ENCODE measurements at regions not wholly inside any gene's neighbourhood (a gene's known extent, or its start where the extent isn't known, plus 50 kb on each side); places are given as distances from the start of the nearest gene placed in this dataset.

GRCh38 chr11:122214080-122214479 lies 98.1 kb upstream of the BLID start:
- Histone ChIP-seq H3K9me3 (ENCODE audit: insufficient read depth, low read depth, low read length) (no peaks in the 10 kb centered on the region), H3K79me2 (ENCODE audit: control insufficient read depth, insufficient read depth, low read length, poor library complexity) (no peaks in the 10 kb centered on the region), H3K4me3 (ENCODE audit: low read depth, low read length) (no peak overlapping the region), H3K36me3 (ENCODE audit: control insufficient read depth in 1 of 2, insufficient read depth in 2 of 2, low read length in 2 of 2) (no peaks in the 10 kb centered on the region), H3K9ac (ENCODE audit: low read length) (no peak overlapping the region), H3K4ac (ENCODE audit: low read depth, low read length) (no peak overlapping the region), H3K14ac (ENCODE audit: low read length) (no peak overlapping the region), H3K23ac (ENCODE audit: low read length) (no peak overlapping the region), H3K79me1 (ENCODE audit: low read length) (no peaks in the 10 kb centered on the region), H3K27ac (ENCODE audit: low read depth, low read length) (no peak overlapping the region), H2BK5ac (ENCODE audit: low read depth, low read length, poor library complexity) (no peak overlapping the region), H3K27me3 (ENCODE audit: insufficient read depth, low read length) (no peaks in the 10 kb centered on the region), H3K4me2 (ENCODE audit: low read length) (no peak overlapping the region), H2BK12ac (ENCODE audit: low read length) (no peak overlapping the region), H2BK120ac (ENCODE audit: insufficient read depth, low read length, poor library complexity) (no peak overlapping the region), H4K91ac (ENCODE audit: low read depth, low read length) (no peak overlapping the region), H2AFZ (ENCODE audit: insufficient read depth, low read length, poor library complexity) (no peak overlapping the region), H4K12ac (ENCODE audit: low read depth, low read length) (no peak overlapping the region), H4K8ac (ENCODE audit: low read depth, low read length) (no peak overlapping the region), H2AK5ac (ENCODE audit: low read length) (no peak overlapping the region), H3K18ac (ENCODE audit: low read length) (no peak overlapping the region), H3K4me1 (ENCODE audit: control insufficient read depth in 1 of 2, insufficient read depth in 2 of 2, low read length in 2 of 2) (peaks cover 0 to 2% of the 10 kb centered on the region in 2 experiments)
- no peak for DNase-seq

DNA sequence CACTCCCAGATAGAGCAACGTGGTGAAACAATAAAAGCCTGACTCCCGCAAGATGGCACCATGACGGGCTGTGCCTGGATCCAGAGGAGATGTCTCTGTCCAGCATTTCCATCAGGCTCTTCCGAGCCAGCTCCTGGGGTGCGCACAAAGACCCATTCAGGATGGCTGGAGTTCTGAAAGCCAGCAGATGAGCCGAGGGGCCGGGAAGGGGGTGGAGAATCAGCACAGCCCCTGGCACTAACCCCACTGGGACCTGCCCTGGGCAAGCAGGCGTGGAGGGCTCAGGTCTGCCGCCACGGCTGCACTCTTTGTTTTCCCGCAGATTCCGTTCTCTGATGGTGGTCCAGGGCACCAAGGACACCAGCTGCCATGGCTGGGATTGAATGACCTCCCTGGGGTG lies 97.2 kb upstream of the BLID start:
- Histone ChIP-seq H3K23ac (ENCODE audit: low read length) (no peak overlapping the region), H3K4me3 (ENCODE audit: low read depth, low read length) (no peak overlapping the region), H2AFZ (ENCODE audit: insufficient read depth, low read length, poor library complexity) (no peak overlapping the region), H4K8ac (ENCODE audit: low read depth, low read length) (no peak overlapping the region), H3K9ac (ENCODE audit: low read length) (no peak overlapping the region), H3K79me1 (ENCODE audit: low read length) (no peaks in the 10 kb centered on the region), H3K14ac (ENCODE audit: low read length) (no peak overlapping the region), H3K27ac (ENCODE audit: low read depth, low read length) (no peak overlapping the region), H3K4me2 (ENCODE audit: low read length) (no peak overlapping the region), H4K12ac (ENCODE audit: low read depth, low read length) (no peak overlapping the region), H2AK5ac (ENCODE audit: low read length) (no peak overlapping the region), H2BK12ac (ENCODE audit: low read length) (no peak overlapping the region), H2BK5ac (ENCODE audit: low read depth, low read length, poor library complexity) (no peak overlapping the region), H2BK120ac (ENCODE audit: insufficient read depth, low read length, poor library complexity) (no peak overlapping the region), H3K36me3 (ENCODE audit: control insufficient read depth in 1 of 2, insufficient read depth in 2 of 2, low read length in 2 of 2) (no peaks in the 10 kb centered on the region), H3K4ac (ENCODE audit: low read depth, low read length) (no peak overlapping the region), H3K27me3 (ENCODE audit: insufficient read depth, low read length) (no peaks in the 10 kb centered on the region), H3K79me2 (ENCODE audit: control insufficient read depth, insufficient read depth, low read length, poor library complexity) (no peaks in the 10 kb centered on the region), H3K4me1 (ENCODE audit: control insufficient read depth in 1 of 2, insufficient read depth in 2 of 2, low read length in 2 of 2) (peaks cover 0 to 2% of the 10 kb centered on the region in 2 experiments), H3K18ac (ENCODE audit: low read length) (no peak overlapping the region), H4K91ac (ENCODE audit: low read depth, low read length) (no peak overlapping the region), H3K9me3 (ENCODE audit: insufficient read depth, low read depth, low read length) (no peaks in the 10 kb centered on the region)
- DNase-seq, result no peak
- WGBS (ENCODE audit: extremely low coverage, insufficient coverage, insufficient read length), result no CpG with 5 or more reads among the region's 12 CpGs

DNA sequence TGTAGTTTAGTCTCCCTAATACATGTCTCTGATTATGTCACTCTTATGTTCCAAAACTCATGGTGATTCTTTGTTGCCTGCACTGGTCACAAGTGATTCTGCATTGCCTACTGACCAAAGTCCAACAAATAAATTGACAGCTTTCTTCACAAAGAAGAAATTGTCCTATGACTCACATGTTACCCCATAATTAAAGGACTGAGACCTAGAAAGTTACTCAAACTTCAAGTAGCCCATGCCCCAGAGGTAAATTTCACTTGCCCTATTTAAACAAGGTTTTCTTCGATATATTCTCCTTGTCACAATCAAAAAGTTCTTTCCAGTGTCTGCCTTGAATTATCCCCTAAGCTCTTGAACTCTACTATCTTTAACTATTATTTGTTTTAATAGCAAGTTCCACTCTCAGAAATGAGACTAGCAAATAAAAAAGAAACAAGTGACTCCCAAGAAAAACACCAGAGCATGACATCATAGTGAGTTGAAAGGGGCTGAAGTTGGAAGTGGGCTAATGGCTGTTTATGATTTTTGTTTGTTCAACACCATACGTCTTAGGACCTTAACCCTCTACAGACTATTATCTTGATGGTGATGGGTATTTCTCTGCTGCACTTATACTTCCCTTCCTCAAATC lies 94.5 kb upstream of the BLID start:
- H2BK12ac ChIP-seq (ENCODE audit: low read length), result no peak overlapping the region
- H3K4ac ChIP-seq (ENCODE audit: low read depth, low read length), result no peak overlapping the region
- no peak overlapping the region for H2AFZ ChIP-seq (ENCODE audit: insufficient read depth, low read length, poor library complexity)
- no peak overlapping the region for H4K91ac ChIP-seq (ENCODE audit: low read depth, low read length)
- no peak overlapping the region for H2BK5ac ChIP-seq (ENCODE audit: low read depth, low read length, poor library complexity)
- H3K9me3 ChIP-seq (ENCODE audit: insufficient read depth, low read depth, low read length), result no peaks in the 10 kb centered on the region
- H3K14ac ChIP-seq (ENCODE audit: low read length), result no peak overlapping the region
- DNase-seq, result no peak
- H3K27ac ChIP-seq (ENCODE audit: low read depth, low read length), result no peak overlapping the region
- H3K79me1 ChIP-seq (ENCODE audit: low read length), result no peaks in the 10 kb centered on the region
- H4K8ac ChIP-seq (ENCODE audit: low read depth, low read length), result no peak overlapping the region
- no peak overlapping the region for H2BK120ac ChIP-seq (ENCODE audit: insufficient read depth, low read length, poor library complexity)
- WGBS (ENCODE audit: extremely low coverage, insufficient coverage, insufficient read length), result no CpG with 5 or more reads among the region's 2 CpGs
- H2AK5ac ChIP-seq (ENCODE audit: low read length), result no peak overlapping the region
- H3K79me2 ChIP-seq (ENCODE audit: control insufficient read depth, insufficient read depth, low read length, poor library complexity), result no peaks in the 10 kb centered on the region
- H3K18ac ChIP-seq (ENCODE audit: low read length), result no peak overlapping the region
- H3K4me1 ChIP-seq (ENCODE audit: control insufficient read depth in 1 of 2, insufficient read depth in 2 of 2, low read length in 2 of 2), result peaks cover 0 to 2% of the 10 kb centered on the region in 2 experiments
- H3K23ac ChIP-seq (ENCODE audit: low read length), result no peak overlapping the region
- H4K12ac ChIP-seq (ENCODE audit: low read depth, low read length), result no peak overlapping the region
- no peak overlapping the region for H3K4me3 ChIP-seq (ENCODE audit: low read depth, low read length)
- no peak overlapping the region for H3K4me2 ChIP-seq (ENCODE audit: low read length)
- no peaks in the 10 kb centered on the region for H3K27me3 ChIP-seq (ENCODE audit: insufficient read depth, low read length)
- no peak overlapping the region for H3K9ac ChIP-seq (ENCODE audit: low read length)
- no peaks in the 10 kb centered on the region for H3K36me3 ChIP-seq (ENCODE audit: control insufficient read depth in 1 of 2, insufficient read depth in 2 of 2, low read length in 2 of 2)

DNA sequence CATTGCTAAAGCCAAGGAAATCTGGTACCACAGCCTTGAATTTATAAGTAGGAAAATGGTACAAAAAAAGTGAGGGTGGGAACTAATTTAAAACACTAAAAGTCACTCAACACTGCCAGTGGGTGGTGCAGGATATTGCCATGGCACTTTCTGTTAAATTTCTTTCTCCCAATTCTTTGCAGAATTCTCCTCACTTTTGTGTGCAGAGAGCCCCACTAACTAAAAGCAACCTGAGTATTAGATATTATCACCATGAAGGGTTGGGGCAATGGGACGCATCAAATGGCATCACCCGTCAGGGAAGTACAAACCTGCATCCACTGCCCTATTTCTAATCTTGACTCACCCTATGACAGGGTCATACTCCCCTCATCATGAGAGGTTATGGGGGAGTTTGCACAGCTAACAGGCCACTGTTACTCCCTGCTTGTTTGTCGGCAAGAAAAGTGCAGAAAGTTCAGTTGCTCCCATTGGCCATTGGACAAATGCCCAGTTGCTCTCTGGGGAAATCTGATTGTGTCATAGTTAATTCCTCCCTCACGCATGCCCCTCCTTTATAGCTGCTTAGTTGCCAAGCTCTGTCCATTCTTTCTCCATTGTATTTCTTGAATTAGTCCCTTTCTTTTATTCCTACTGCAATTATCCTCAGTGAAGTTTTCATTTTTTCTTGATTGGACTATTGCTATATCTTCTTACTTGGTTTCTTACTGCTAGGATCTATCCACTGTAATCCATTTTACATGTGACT lies 93.8 kb upstream of the BLID start:
- H3K79me1 ChIP-seq (ENCODE audit: low read length), result no peaks in the 10 kb centered on the region
- WGBS (ENCODE audit: extremely low coverage, insufficient coverage, insufficient read length), result no CpG with 5 or more reads among the region's 4 CpGs
- no peak overlapping the region for H3K4me3 ChIP-seq (ENCODE audit: low read depth, low read length)
- H3K18ac ChIP-seq (ENCODE audit: low read length), result no peak overlapping the region
- H3K9me3 ChIP-seq (ENCODE audit: insufficient read depth, low read depth, low read length), result no peaks in the 10 kb centered on the region
- no peaks in the 10 kb centered on the region for H3K79me2 ChIP-seq (ENCODE audit: control insufficient read depth, insufficient read depth, low read length, poor library complexity)
- H3K23ac ChIP-seq (ENCODE audit: low read length), result no peak overlapping the region
- H4K12ac ChIP-seq (ENCODE audit: low read depth, low read length), result no peak overlapping the region
- no peak overlapping the region for H4K8ac ChIP-seq (ENCODE audit: low read depth, low read length)
- H2BK12ac ChIP-seq (ENCODE audit: low read length), result no peak overlapping the region
- no peaks in the 10 kb centered on the region for H3K36me3 ChIP-seq (ENCODE audit: control insufficient read depth in 1 of 2, insufficient read depth in 2 of 2, low read length in 2 of 2)
- DNase-seq, result no peak
- H3K4me2 ChIP-seq (ENCODE audit: low read length), result no peak overlapping the region
- no peak overlapping the region for H2BK5ac ChIP-seq (ENCODE audit: low read depth, low read length, poor library complexity)
- no peak overlapping the region for H2AFZ ChIP-seq (ENCODE audit: insufficient read depth, low read length, poor library complexity)
- no peak overlapping the region for H2AK5ac ChIP-seq (ENCODE audit: low read length)
- no peak overlapping the region for H4K91ac ChIP-seq (ENCODE audit: low read depth, low read length)
- H3K9ac ChIP-seq (ENCODE audit: low read length), result no peak overlapping the region
- peaks cover 0 to 3% of the 10 kb centered on the region in 2 experiments for H3K4me1 ChIP-seq (ENCODE audit: control insufficient read depth in 1 of 2, insufficient read depth in 2 of 2, low read length in 2 of 2)
- no peak overlapping the region for H2BK120ac ChIP-seq (ENCODE audit: insufficient read depth, low read length, poor library complexity)
- H3K27ac ChIP-seq (ENCODE audit: low read depth, low read length), result no peak overlapping the region
- H3K14ac ChIP-seq (ENCODE audit: low read length), result no peak overlapping the region
- no peak overlapping the region for H3K4ac ChIP-seq (ENCODE audit: low read depth, low read length)
- H3K27me3 ChIP-seq (ENCODE audit: insufficient read depth, low read length), result no peaks in the 10 kb centered on the region
